ENCODE measurements at regions not wholly inside any gene's neighbourhood (a gene's known extent, or its start where the extent isn't known, plus 50 kb on each side); places are given as distances from the start of the nearest gene placed in this dataset.
"Not testable (repeated sequence)": the region's sequence is repeated elsewhere in the genome, so short reads cannot be mapped to it uniquely, and the experiment has no call there.

GRCh38 chr7:35975851-35976454 is 175.1 kb downstream of the SEPTIN7 start:
- DNase-seq (ENCODE audit: extremely low read depth, low read depth) = peak; percentile 64
- H3K4me3 ChIP-seq (replicated peaks; ENCODE audit: low read depth, low read length) = no peak overlapping the region
- TF ChIP-seq CTCF (IDR thresholded peaks at IDR 0.05; ENCODE audit: low read depth, low read length, missing control alignments) = peak; percentile 79

- not testable (repeated sequence) for H3K4me3 ChIP-seq (replicated peaks; ENCODE audit: low read depth, low read length); DNase-seq (ENCODE audit: extremely low read depth, low read depth)
These were observed 174.0 kb upstream of the EEPD1 start for GRCh38 chr7:35978816-35979640.

- H3K4me3 ChIP-seq (replicated peaks; ENCODE audit: low read depth, low read length) = no peak overlapping the region
- no peak for TF ChIP-seq CTCF (IDR thresholded peaks at IDR 0.05; ENCODE audit: low read depth, low read length, missing control alignments)
- DNase-seq (ENCODE audit: extremely low read depth, low read depth) = no peak
These were observed 170.5 kb upstream of the EEPD1 start for GRCh38 chr7:35982600-35982999.

GRCh38 chr7:35983626-35984025 is 169.4 kb upstream of the EEPD1 start:
- TF ChIP-seq CTCF (IDR thresholded peaks at IDR 0.05; ENCODE audit: low read depth, low read length, missing control alignments) = no peak
- no peak for DNase-seq (ENCODE audit: extremely low read depth, low read depth)
- no peak overlapping the region for H3K4me3 ChIP-seq (replicated peaks; ENCODE audit: low read depth, low read length)

GRCh38 chr7:35985126-35985754 is 167.8 kb upstream of the EEPD1 start:
- peak; percentile 29 for DNase-seq (ENCODE audit: extremely low read depth, low read depth)
- H3K4me3 ChIP-seq (replicated peaks; ENCODE audit: low read depth, low read length) = no peak overlapping the region
- TF ChIP-seq CTCF (IDR thresholded peaks at IDR 0.05; ENCODE audit: low read depth, low read length, missing control alignments) = peak; percentile 89

GRCh38 chr7:35987016-35987415 is 166.0 kb upstream of the EEPD1 start:
- TF ChIP-seq CTCF (IDR thresholded peaks at IDR 0.05; ENCODE audit: low read depth, low read length, missing control alignments) = no peak
- H3K4me3 ChIP-seq (replicated peaks; ENCODE audit: low read depth, low read length) = no peak overlapping the region
- no peak for DNase-seq (ENCODE audit: extremely low read depth, low read depth)

GRCh38 chr7:35988105-35988504 is 164.9 kb upstream of the EEPD1 start:
- DNase-seq (ENCODE audit: extremely low read depth, low read depth) = no peak
- TF ChIP-seq CTCF (IDR thresholded peaks at IDR 0.05; ENCODE audit: low read depth, low read length, missing control alignments) = no peak
- H3K4me3 ChIP-seq (replicated peaks; ENCODE audit: low read depth, low read length) = no peak overlapping the region

All from HFF-Myc (cell line).